HFFc6 (cell line): ENCODE measurements at regions not wholly inside any gene's neighbourhood (a gene's known extent, or its start where the extent isn't known, plus 50 kb on each side); places are given as distances from the start of the nearest gene placed in this dataset.

Source experiments
- DNase-seq: peaks from one replicate; pipeline ENCODE4 v3.0.0-alpha.2; 2018
- H3K27ac Mint-ChIP-seq: 2 replicates; pipeline ENCODE4 v1.8.0; 2020; ENCODE audit warnings: mild to moderate bottlenecking, mixed read lengths
- H3K27me3 Mint-ChIP-seq: 2 replicates; pipeline ENCODE4 v1.8.0; 2021; ENCODE audit warnings: mild to moderate bottlenecking, moderate library complexity, mixed read lengths; ENCODE audit not compliant: insufficient read depth
- H3K36me3 Mint-ChIP-seq: 2 replicates; pipeline ENCODE4 v1.8.0; 2021; ENCODE audit warnings: low read depth, mixed read lengths
- H3K4me1 Mint-ChIP-seq: 2 replicates; pipeline ENCODE4 v1.8.0; 2020; ENCODE audit warnings: low read depth, mixed read lengths
- H3K4me3 Mint-ChIP-seq: 2 replicates; pipeline ENCODE4 v1.8.0; 2020; ENCODE audit warnings: mild to moderate bottlenecking, moderate library complexity, mixed read lengths
- H3K9me3 Mint-ChIP-seq: 2 replicates; pipeline ENCODE4 v1.8.0; 2020; ENCODE audit warnings: mild to moderate bottlenecking, mixed read lengths
- TF ChIP-seq, protein P1 (sequence below): fragments of 200-600 bp; sonication (generic); IDR thresholded peaks from 2 replicates; pipeline ENCODE4 v1.5.0; 2021; ENCODE audit warnings: antibody characterized with exemption, mild to moderate bottlenecking

DNA sequence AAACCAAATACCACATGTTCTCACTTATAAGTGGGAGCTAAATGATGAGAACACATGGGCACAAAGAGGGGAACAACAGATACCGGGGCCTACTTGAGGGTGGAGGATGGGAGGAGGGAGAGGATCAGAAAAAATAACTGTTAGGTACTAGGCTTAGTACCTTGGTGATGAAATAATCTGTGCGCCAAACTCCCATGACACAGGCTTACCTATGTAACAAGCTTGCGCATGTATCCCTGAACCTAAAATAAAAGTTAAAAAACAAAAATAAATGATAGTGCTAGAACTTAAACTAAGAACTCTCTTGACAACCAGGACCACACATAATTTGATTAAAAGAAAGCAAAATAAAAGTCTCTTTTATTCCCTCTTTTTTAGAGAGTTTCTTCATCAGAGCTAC is 150.6 kb downstream of the CHIC2 start:
- no peak for DNase-seq
- Mint-ChIP-seq H3K9me3 (no peaks in the 10 kb centered on the region), H3K27me3 (no peaks in the 10 kb centered on the region), H3K36me3 (no peaks in the 10 kb centered on the region), H3K4me3 (no peak overlapping the region; the same call in 1 of the 2 replicates), H3K27ac (peak overlapping the region; percentile 89), H3K4me1 (peaks cover 76% of the 10 kb centered on the region)
- TF ChIP-seq, protein P1, sequence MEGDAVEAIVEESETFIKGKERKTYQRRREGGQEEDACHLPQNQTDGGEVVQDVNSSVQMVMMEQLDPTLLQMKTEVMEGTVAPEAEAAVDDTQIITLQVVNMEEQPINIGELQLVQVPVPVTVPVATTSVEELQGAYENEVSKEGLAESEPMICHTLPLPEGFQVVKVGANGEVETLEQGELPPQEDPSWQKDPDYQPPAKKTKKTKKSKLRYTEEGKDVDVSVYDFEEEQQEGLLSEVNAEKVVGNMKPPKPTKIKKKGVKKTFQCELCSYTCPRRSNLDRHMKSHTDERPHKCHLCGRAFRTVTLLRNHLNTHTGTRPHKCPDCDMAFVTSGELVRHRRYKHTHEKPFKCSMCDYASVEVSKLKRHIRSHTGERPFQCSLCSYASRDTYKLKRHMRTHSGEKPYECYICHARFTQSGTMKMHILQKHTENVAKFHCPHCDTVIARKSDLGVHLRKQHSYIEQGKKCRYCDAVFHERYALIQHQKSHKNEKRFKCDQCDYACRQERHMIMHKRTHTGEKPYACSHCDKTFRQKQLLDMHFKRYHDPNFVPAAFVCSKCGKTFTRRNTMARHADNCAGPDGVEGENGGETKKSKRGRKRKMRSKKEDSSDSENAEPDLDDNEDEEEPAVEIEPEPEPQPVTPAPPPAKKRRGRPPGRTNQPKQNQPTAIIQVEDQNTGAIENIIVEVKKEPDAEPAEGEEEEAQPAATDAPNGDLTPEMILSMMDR, result no peak

DNA sequence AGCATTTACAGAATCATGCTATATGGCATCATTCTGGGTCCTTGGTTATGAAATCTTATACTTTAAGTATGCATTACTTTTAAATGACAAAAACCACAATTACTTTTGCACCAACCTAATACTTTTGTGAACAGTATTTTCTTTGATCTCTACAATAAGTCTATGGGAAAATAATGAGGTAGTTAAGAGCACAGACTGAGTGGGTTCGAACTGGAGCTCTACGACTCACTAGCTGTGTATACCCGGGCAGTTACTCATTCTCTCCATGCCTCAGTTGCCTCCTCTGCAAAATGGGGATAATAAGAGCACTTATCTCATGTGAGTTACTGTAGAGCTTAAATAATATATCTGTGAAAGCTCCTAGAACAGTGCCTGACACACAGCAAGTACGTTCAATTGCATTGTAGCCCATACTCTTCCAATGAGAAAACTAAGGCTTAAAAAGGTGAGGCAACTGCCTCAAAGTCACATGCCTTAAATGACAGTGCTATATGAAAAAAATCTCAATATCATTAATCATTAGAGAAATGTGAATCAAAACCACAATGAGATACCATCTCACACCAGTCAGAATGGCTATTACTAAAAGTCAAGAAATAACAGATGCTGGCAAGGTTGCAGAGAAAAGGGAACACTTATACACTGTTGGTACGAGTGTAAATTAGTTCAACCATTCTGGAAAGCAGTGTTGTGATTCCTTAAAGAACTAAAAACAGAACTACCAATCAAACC is 151.5 kb downstream of the CHIC2 start:
- H3K9me3 Mint-ChIP-seq, result no peaks in the 10 kb centered on the region
- DNase-seq, result no peak
- peaks cover 79% of the 10 kb centered on the region for H3K4me1 Mint-ChIP-seq
- H3K27me3 Mint-ChIP-seq, result no peaks in the 10 kb centered on the region
- no peaks in the 10 kb centered on the region for H3K36me3 Mint-ChIP-seq
- TF ChIP-seq, protein P1, result no peak
- H3K27ac Mint-ChIP-seq, result peak overlapping the region; percentile 89
- H3K4me3 Mint-ChIP-seq, result no peak overlapping the region

DNA sequence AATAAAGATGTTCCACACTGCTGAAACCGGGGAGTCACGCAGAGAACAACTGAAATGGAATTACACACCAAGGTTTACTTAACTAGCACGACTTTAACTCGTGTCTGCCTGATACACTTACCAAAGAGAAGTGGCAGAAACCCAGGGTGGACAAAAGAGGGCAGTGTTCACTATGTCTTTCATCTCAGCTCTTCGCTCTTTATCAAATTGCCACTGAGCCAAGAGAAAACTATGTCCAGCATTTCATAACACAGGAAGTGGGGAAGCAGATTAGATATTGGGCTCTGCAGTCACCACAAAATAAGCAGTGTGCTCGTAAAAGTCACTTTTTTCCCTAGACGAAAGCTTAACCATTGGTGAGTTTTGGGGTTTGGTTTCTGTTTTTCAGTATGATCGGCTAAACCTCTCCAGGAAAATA is 155.7 kb downstream of the CHIC2 start:
- Mint-ChIP-seq H3K27me3 (no peaks in the 10 kb centered on the region; the same call in 1 of the 2 replicates), H3K4me1 (peaks cover 71% of the 10 kb centered on the region), H3K9me3 (no peaks in the 10 kb centered on the region), H3K27ac (peak overlapping the region; percentile 72), H3K36me3 (no peaks in the 10 kb centered on the region), H3K4me3 (peak overlapping the region; percentile 88)
- TF ChIP-seq, protein P1, result peak; percentile 84
- DNase-seq, result peak; percentile 95

DNA sequence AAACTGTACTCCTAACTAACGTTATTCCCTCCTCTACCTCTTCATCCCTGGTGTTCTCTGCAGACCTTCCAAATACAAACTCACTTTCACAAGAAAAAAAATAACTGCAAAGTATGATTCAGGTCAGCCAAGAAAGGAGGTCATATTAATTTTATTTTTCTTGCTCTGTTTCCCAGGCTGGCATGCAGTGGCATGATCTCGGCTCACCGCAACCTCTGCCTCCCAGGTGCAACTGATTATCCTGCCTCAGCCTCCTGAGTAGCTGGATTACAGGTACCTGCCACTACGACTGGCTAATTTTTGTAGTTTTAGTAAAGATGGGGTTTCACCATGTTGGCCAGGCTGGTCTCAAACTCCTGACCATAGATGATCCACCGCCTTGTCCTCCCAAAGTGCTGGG is 156.6 kb downstream of the CHIC2 start:
- Mint-ChIP-seq H3K27me3 (no peaks in the 10 kb centered on the region; the same call in 1 of the 2 replicates), H3K9me3 (no peaks in the 10 kb centered on the region), H3K27ac (peak overlapping the region; percentile 72), H3K36me3 (no peaks in the 10 kb centered on the region), H3K4me1 (peaks cover 62% of the 10 kb centered on the region), H3K4me3 (peak overlapping the region; percentile 88; the same call in 1 of the 2 replicates)
- DNase-seq, result no peak
- TF ChIP-seq, protein P1, result no peak

DNA sequence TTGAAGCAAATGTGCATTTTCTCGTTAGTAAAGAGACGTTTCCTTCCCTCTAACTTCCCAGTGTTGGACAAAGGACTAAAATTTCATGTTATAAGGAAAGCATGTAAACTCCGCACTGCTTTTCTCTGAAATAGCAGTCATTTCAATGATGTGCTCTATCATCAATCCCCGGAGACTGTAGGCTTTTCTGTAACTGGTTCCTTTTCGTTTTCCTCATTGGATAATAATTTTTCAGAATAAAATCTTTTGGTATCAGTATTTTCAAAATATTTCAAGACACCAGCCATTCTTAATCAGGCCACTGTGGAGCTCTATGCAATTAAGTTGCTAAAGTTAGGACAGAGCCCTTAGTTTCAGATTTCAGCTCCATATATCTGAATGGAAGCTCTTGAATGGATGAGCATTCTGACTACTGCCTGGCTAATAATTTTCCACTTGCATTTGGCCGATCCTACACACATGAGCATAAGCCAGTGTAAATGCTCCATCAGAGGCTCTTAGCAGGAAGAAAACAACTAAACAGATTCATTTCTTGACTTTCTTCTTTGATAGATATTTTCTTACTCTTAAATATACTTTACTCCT is 157.7 kb downstream of the CHIC2 start:
- Mint-ChIP-seq H3K4me3 (peak overlapping the region; percentile 86), H3K9me3 (no peaks in the 10 kb centered on the region), H3K27me3 (no peaks in the 10 kb centered on the region; the same call in 1 of the 2 replicates), H3K36me3 (no peaks in the 10 kb centered on the region), H3K4me1 (peaks cover 54% of the 10 kb centered on the region), H3K27ac (peak overlapping the region; percentile 72)
- DNase-seq, result no peak
- TF ChIP-seq, protein P1, result no peak
